ENCODE measurements at regions not wholly inside any gene's neighbourhood (a gene's known extent, or its start where the extent isn't known, plus 50 kb on each side); places are given as distances from the start of the nearest gene placed in this dataset.

GRCh38 chr12:88736031-88736430 lies 155.8 kb upstream of the KITLG start:
- TF ChIP-seq, protein P1, sequence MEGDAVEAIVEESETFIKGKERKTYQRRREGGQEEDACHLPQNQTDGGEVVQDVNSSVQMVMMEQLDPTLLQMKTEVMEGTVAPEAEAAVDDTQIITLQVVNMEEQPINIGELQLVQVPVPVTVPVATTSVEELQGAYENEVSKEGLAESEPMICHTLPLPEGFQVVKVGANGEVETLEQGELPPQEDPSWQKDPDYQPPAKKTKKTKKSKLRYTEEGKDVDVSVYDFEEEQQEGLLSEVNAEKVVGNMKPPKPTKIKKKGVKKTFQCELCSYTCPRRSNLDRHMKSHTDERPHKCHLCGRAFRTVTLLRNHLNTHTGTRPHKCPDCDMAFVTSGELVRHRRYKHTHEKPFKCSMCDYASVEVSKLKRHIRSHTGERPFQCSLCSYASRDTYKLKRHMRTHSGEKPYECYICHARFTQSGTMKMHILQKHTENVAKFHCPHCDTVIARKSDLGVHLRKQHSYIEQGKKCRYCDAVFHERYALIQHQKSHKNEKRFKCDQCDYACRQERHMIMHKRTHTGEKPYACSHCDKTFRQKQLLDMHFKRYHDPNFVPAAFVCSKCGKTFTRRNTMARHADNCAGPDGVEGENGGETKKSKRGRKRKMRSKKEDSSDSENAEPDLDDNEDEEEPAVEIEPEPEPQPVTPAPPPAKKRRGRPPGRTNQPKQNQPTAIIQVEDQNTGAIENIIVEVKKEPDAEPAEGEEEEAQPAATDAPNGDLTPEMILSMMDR (IDR thresholded peaks at IDR 0.05; ENCODE audit: insufficient read depth, low read length, poor library complexity, severe bottlenecking), result no peak
- DNase-seq (ENCODE audit: low read depth), result no peak
- Histone ChIP-seq H3K36me3 (ENCODE audit: control insufficient read depth, insufficient read depth, low read length) (no peaks in the 10 kb centered on the region), H3K27me3 (ENCODE audit: control insufficient read depth, insufficient read depth, low read length) (no peaks in the 10 kb centered on the region), H3K4me3 (ENCODE audit: low read depth, low read length) (no peak overlapping the region)

DNA sequence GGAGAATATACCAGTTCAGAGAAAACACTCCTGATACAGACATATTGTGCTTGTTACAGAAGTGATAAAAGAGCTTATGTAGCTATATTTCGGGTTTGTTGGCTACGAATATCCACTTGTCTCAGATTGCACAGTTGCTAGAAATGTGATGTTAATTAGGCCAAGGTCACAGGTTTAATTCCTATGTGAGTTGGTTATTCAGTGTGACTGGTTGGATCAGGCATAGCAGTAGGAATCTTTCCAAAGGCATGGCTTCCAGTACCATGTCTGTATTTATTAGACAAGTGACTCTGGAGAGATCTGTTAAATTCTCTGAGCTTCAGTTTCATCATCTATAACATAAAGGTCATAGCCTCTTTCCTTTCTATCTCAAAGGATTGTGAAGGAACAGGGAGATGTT lies 152.7 kb upstream of the KITLG start:
- H3K4me3 ChIP-seq (ENCODE audit: low read depth, low read length), result no peak overlapping the region
- no peaks in the 10 kb centered on the region for H3K27me3 ChIP-seq (ENCODE audit: control insufficient read depth, insufficient read depth, low read length)
- TF ChIP-seq, protein P1 (IDR thresholded peaks at IDR 0.05; ENCODE audit: insufficient read depth, low read length, poor library complexity, severe bottlenecking), result no peak
- no peaks in the 10 kb centered on the region for H3K36me3 ChIP-seq (ENCODE audit: control insufficient read depth, insufficient read depth, low read length)
- no peak for DNase-seq (ENCODE audit: low read depth)

DNA sequence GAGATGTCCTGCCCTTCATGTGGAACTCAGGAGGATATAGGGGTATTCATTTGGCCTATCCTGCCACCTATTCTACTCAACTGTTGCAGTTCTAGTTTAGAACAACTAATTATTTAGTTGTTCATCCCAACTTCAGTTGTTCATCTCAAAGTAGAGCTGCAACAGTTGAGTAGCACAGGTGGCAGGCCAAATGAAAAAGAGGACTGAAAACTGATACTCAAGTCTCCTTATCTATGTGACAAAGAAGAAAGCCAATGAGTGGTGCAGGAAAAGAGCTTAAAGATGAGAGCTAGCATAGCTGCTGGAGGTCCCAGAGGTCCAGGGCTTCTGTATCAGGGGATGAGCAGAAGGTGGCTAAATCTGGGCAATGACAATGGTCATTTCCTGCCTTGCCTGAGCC lies 148.9 kb upstream of the KITLG start:
- H3K27me3 ChIP-seq (ENCODE audit: control insufficient read depth, insufficient read depth, low read length), result no peaks in the 10 kb centered on the region
- no peak overlapping the region for H3K4me3 ChIP-seq (ENCODE audit: low read depth, low read length)
- no peaks in the 10 kb centered on the region for H3K36me3 ChIP-seq (ENCODE audit: control insufficient read depth, insufficient read depth, low read length)
- DNase-seq (ENCODE audit: low read depth), result no peak
- TF ChIP-seq, protein P1 (IDR thresholded peaks at IDR 0.05; ENCODE audit: insufficient read depth, low read length, poor library complexity, severe bottlenecking), result no peak

DNA sequence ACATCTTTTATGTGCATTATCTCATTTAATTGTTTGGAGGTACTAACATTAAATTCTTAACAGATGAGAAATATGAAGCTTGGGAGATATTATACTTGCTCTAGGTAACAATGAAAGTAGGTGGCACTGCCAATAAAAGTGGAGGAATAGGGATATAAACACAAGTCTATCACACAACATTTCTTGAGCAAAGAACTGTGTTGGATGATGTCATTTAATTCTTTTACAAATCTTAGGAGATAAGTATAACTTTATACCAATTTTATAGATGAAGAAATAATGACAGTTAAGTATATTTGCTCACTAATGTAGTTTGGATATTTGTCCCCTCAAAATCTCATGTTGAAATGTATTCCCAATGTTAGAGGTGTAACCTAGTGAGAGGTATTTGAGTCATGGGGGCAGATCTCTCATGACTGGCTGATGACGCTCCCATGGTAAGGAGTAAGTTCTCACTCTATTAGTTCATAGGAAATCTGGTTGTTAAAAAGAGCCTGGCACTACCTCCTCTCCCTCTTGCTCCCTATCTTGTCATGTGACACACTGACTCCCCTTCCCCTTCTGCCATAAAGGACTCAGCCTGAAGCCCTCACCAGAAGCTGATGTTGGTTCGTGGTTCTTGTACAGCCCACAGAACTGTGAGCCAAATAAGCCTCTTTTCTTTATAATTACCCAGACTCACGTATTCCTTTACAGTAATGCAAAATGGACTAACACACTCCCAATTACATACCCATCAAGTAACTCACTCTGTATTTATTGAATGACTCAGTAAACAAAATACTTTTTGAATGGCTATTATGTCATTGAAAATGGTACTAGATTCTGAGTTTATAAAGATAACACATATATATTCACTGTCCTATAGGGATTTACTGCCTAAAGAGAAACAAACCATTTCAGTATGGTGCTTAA lies 146.8 kb upstream of the KITLG start:
- TF ChIP-seq, protein P1 (IDR thresholded peaks at IDR 0.05; ENCODE audit: insufficient read depth, low read length, poor library complexity, severe bottlenecking), result no peak
- DNase-seq (ENCODE audit: low read depth), result no peak

GRCh38 chr12:88725592-88726143 lies 145.4 kb upstream of the KITLG start:
- TF ChIP-seq, protein P1 (IDR thresholded peaks at IDR 0.05; ENCODE audit: insufficient read depth, low read length, poor library complexity, severe bottlenecking), result no peak
- Histone ChIP-seq H3K4me3 (ENCODE audit: low read depth, low read length) (no peak overlapping the region), H3K36me3 (ENCODE audit: control insufficient read depth, insufficient read depth, low read length) (no peaks in the 10 kb centered on the region), H3K27me3 (ENCODE audit: control insufficient read depth, insufficient read depth, low read length) (no peaks in the 10 kb centered on the region)
- no peak for DNase-seq (ENCODE audit: low read depth)

More for the DNA sequence above, 146.8 kb upstream of the KITLG start:
- no peak overlapping the region for H3K4me3 ChIP-seq (ENCODE audit: low read depth, low read length)
- H3K36me3 ChIP-seq (ENCODE audit: control insufficient read depth, insufficient read depth, low read length), result no peaks in the 10 kb centered on the region
- H3K27me3 ChIP-seq (ENCODE audit: control insufficient read depth, insufficient read depth, low read length), result no peaks in the 10 kb centered on the region

Data from kidney epithelial cell (primary cell).